H9 (cell line): ENCODE measurements at regions not wholly inside any gene's neighbourhood (a gene's known extent, or its start where the extent isn't known, plus 50 kb on each side); places are given as distances from the start of the nearest gene placed in this dataset.

Source experiments
- DNase-seq: peaks from one replicate; pipeline ENCODE4 v3.0.0-alpha.2; 2017
- H2AFZ ChIP-seq: one replicate; pipeline ENCODE4 v1.6.1; 2013; ENCODE audit warnings: mild to moderate bottlenecking, low read length, control low read depth, moderate library complexity
- H2AK5ac ChIP-seq: 2 replicates; pipeline ENCODE4 v1.6.1; 2013; ENCODE audit warnings: low read length, control low read depth, mixed read lengths; ENCODE audit not compliant: insufficient read length
- H2BK120ac ChIP-seq: one replicate; pipeline ENCODE4 v1.6.1; 2013; ENCODE audit warnings: low read depth, mild to moderate bottlenecking, low read length, control low read depth, inconsistent platforms; ENCODE audit not compliant: poor library complexity, severe bottlenecking
- H2BK12ac ChIP-seq: 2 replicates; pipeline ENCODE4 v1.6.1; 2013; ENCODE audit warnings: low read length, control low read depth, mixed read lengths, low read depth; ENCODE audit not compliant: insufficient read length
- H2BK15ac ChIP-seq: 2 replicates; pipeline ENCODE4 v1.6.1; 2013; ENCODE audit warnings: low read depth, low read length, control low read depth
- H2BK20ac ChIP-seq: one replicate; pipeline ENCODE4 v1.6.1; 2013; ENCODE audit warnings: low read depth, mild to moderate bottlenecking, low read length, control low read depth, inconsistent platforms; ENCODE audit not compliant: poor library complexity, severe bottlenecking
- H2BK5ac ChIP-seq: 2 replicates; pipeline ENCODE4 v1.6.1; 2013; ENCODE audit warnings: low read length, control low read depth, mixed read lengths; ENCODE audit not compliant: insufficient read length
- H3K14ac ChIP-seq: 2 replicates; pipeline ENCODE4 v1.6.1; 2013; ENCODE audit warnings: low read length, control low read depth; ENCODE audit not compliant: insufficient read depth
- H3K18ac ChIP-seq: 2 replicates; pipeline ENCODE4 v1.6.1; 2013; ENCODE audit warnings: low read depth, mild to moderate bottlenecking, mixed read lengths, low read length, control low read depth; ENCODE audit not compliant: insufficient read length
- H3K23ac ChIP-seq: 2 replicates; pipeline ENCODE4 v1.6.1; 2013; ENCODE audit warnings: low read length, control low read depth, mixed read lengths, low read depth; ENCODE audit not compliant: insufficient read length
- H3K23me2 ChIP-seq: 2 replicates; pipeline ENCODE4 v1.6.1; 2013; ENCODE audit warnings: low read depth, mild to moderate bottlenecking, mixed read lengths, low read length, control low read depth; ENCODE audit not compliant: insufficient read length, poor library complexity, severe bottlenecking
- H3K27ac ChIP-seq: 2 replicates; pipeline ENCODE4 v1.5.1; 2013; ENCODE audit warnings: low read length, control low read depth, mixed read lengths, low read depth; ENCODE audit not compliant: insufficient read length
- H3K27me3 ChIP-seq: 2 replicates; pipeline ENCODE4 v1.6.1; 2013; ENCODE audit warnings: low read length, control low read depth, inconsistent platforms; ENCODE audit not compliant: insufficient read depth
- H3K4ac ChIP-seq: 2 replicates; pipeline ENCODE4 v1.6.1; 2013; ENCODE audit warnings: low read depth, mild to moderate bottlenecking, control low read depth, inconsistent platforms, low read length, moderate library complexity
- H3K4me1 ChIP-seq: 2 replicates; pipeline ENCODE4 v1.6.1; 2013; ENCODE audit warnings: low read length, control low read depth, inconsistent platforms; ENCODE audit not compliant: insufficient read depth
- H3K4me2 ChIP-seq: 2 replicates; pipeline ENCODE4 v1.6.1; 2013; ENCODE audit warnings: low read length, control low read depth, mixed read lengths; ENCODE audit not compliant: insufficient read length, insufficient read depth
- H3K56ac ChIP-seq: 2 replicates; pipeline ENCODE4 v1.6.1; 2013; ENCODE audit warnings: low read depth, mild to moderate bottlenecking, mixed read lengths, low read length, control low read depth; ENCODE audit not compliant: insufficient read length
- H3K79me1 ChIP-seq: 2 replicates; pipeline ENCODE4 v1.6.1; 2013; ENCODE audit warnings: low read depth, mild to moderate bottlenecking, moderate library complexity, low read length, control low read depth, inconsistent platforms; ENCODE audit not compliant: insufficient read depth, poor library complexity, severe bottlenecking
- H3K79me2 ChIP-seq: 2 replicates; pipeline ENCODE4 v1.6.1; 2013; ENCODE audit warnings: low read length, control low read depth, inconsistent platforms; ENCODE audit not compliant: insufficient read depth
- H3K9ac ChIP-seq: 2 replicates; pipeline ENCODE4 v1.6.1; 2013; ENCODE audit warnings: low read length, control low read depth, mixed read lengths; ENCODE audit not compliant: insufficient read length; ENCODE audit errors: extremely low read depth
- H3K9me3 ChIP-seq: one replicate; pipeline ENCODE4 v1.6.1; 2013; ENCODE audit warnings: low read depth, low read length, inconsistent platforms; ENCODE audit not compliant: control insufficient read depth
- H3T11ph ChIP-seq: one replicate; pipeline ENCODE4 v1.6.1; 2013; ENCODE audit warnings: mild to moderate bottlenecking, low read length, control low read depth, inconsistent platforms
- H4K20me1 ChIP-seq: one replicate; pipeline ENCODE4 v1.6.1; 2013; ENCODE audit not compliant: control insufficient read depth, insufficient read length, insufficient read depth
- H4K5ac ChIP-seq: 2 replicates; pipeline ENCODE4 v1.6.1; 2013; ENCODE audit warnings: low read depth, mild to moderate bottlenecking, mixed read lengths, low read length, control low read depth; ENCODE audit not compliant: insufficient read length
- H4K8ac ChIP-seq: replicated peaks from 2 replicates; pipeline ENCODE4 v1.6.1; 2013; ENCODE audit warnings: low read length, control low read depth, mixed read lengths, low read depth; ENCODE audit not compliant: insufficient read length
- H4K91ac ChIP-seq: 2 replicates; pipeline ENCODE4 v1.6.1; 2013; ENCODE audit warnings: low read depth, mild to moderate bottlenecking, moderate library complexity, mixed read lengths, low read length, control low read depth; ENCODE audit not compliant: insufficient read length
- H3K27ac Mint-ChIP-seq, 3 experiments: 2 replicates in 2 of 3; 3 replicates in 1 of 3; pipeline ENCODE4 v1.8.0; 2020 to 2021; ENCODE audit warnings: mixed read lengths in 3 of 3, mild to moderate bottlenecking in 1 of 3, moderate library complexity in 1 of 3
- H3K27me3 Mint-ChIP-seq: 2 replicates; pipeline ENCODE4 v1.8.0; 2021; ENCODE audit warnings: low read depth, mild to moderate bottlenecking, moderate library complexity, mixed read lengths
- H3K36me3 Mint-ChIP-seq, 3 experiments: 2 replicates in 2 of 3; 3 replicates in 1 of 3; pipeline ENCODE4 v1.8.0; 2020 to 2021; ENCODE audit warnings: low read depth in 3 of 3, mixed read lengths in 3 of 3; ENCODE audit not compliant: insufficient read depth in 1 of 3
- H3K4me1 Mint-ChIP-seq, 2 experiments: 2 replicates each; pipeline ENCODE4 v1.8.0; 2020; ENCODE audit warnings: mixed read lengths in 2 of 2
- H3K4me3 Mint-ChIP-seq, 2 experiments: 2 replicates in 1 of 2; 3 replicates in 1 of 2; pipeline ENCODE4 v1.8.0; 2020 to 2021; ENCODE audit warnings: mild to moderate bottlenecking in 2 of 2, mixed read lengths in 2 of 2, moderate library complexity in 1 of 2
- H3K9me3 Mint-ChIP-seq, 2 experiments: 2 replicates in 1 of 2; 3 replicates in 1 of 2; pipeline ENCODE4 v1.8.0; 2020; ENCODE audit warnings: mild to moderate bottlenecking in 2 of 2, mixed read lengths in 2 of 2, moderate library complexity in 1 of 2
- CTCF ChIP-seq: fragments of 200-600 bp; sonication (generic); conservative IDR thresholded peaks from 3 replicates; pipeline ENCODE4 v1.8.0; 2021; ENCODE audit warnings: antibody characterized with exemption, mild to moderate bottlenecking
- WGBS: extraction: QIAGEN DNeasy Blood & Tissue Kit; methylation state at CpG from one replicate; pipeline ENCODE4 v1.1.7; 2013; ENCODE audit warnings: missing lambda C conversion rate, low lambda C conversion rate, mixed read lengths; ENCODE audit not compliant: insufficient read length; ENCODE audit errors: extremely low coverage; 5-methylcytosine and 5-hydroxymethylcytosine counted together

- Histone ChIP-seq H3K56ac (no peak overlapping the region), H3K79me2 (no peaks in the 10 kb centered on the region), H3T11ph (no peak overlapping the region), H4K91ac (no peak overlapping the region), H2AFZ (no peak overlapping the region), H3K9me3 (no peaks in the 10 kb centered on the region), H3K14ac (no peak overlapping the region), H4K8ac (no peak overlapping the region), H3K4me1 (no peaks in the 10 kb centered on the region), H3K23ac (no peak overlapping the region), H3K27ac (no peak overlapping the region), H2BK20ac (no peak overlapping the region), H2BK5ac (no peak overlapping the region), H3K27me3 (no peaks in the 10 kb centered on the region), H2BK120ac (no peak overlapping the region), H3K18ac (no peak overlapping the region), H3K79me1 (no peaks in the 10 kb centered on the region), H3K4ac (no peak overlapping the region), H3K4me2 (no peak overlapping the region), H3K9ac (no peak overlapping the region), H4K5ac (no peak overlapping the region), H2BK15ac (no peak overlapping the region), H4K20me1 (no peaks in the 10 kb centered on the region), H2BK12ac (no peak overlapping the region), H3K23me2 (no peaks in the 10 kb centered on the region), H2AK5ac (no peak overlapping the region)
- DNase-seq = no peak
- H3K9me3 Mint-ChIP-seq = no peaks in the 10 kb centered on the region
- no peak overlapping the region for H3K27ac Mint-ChIP-seq
- no peak for TF ChIP-seq CTCF
- no peaks in the 10 kb centered on the region for H3K36me3 Mint-ChIP-seq
- H3K4me1 Mint-ChIP-seq = peaks cover 6 to 9% of the 10 kb centered on the region in 2 experiments
- H3K4me3 Mint-ChIP-seq = no peak overlapping the region
- no CpG with 5 or more reads among the region's 6 CpGs for WGBS
- H3K27me3 Mint-ChIP-seq = peaks cover 3% of the 10 kb centered on the region; the same call in 1 of the 2 replicates
These were observed 90.7 kb downstream of the ATP1A1 start for GRCh38 chr1:116463730-116464129.
